BJ (cell line): ENCODE measurements at regions not wholly inside any gene's neighbourhood (a gene's known extent, or its start where the extent isn't known, plus 50 kb on each side); places are given as distances from the start of the nearest gene placed in this dataset.

ENCODE experiments used
- CTCF ChIA-PET: fragments of 350-600 bp; formaldehyde crosslinking; extraction: SDS; loops from one replicate; lab custom pipeline; 2021; ENCODE audit warnings: antibody characterized with exemption, inconsistent platforms; lab: Yijun Ruan, JAX
- POLR2A ChIA-PET: fragments of 300-600 bp; sonication (Branson Sonifier 250); formaldehyde crosslinking; extraction: SDS; loops from one replicate; lab custom pipeline; 2021; ENCODE audit warnings: antibody characterized with exemption; lab: Charles Lee
- DNase-seq: peaks from one replicate; pipeline ENCODE4 v3.0.0-alpha.2; 2011; ENCODE audit warnings: low read depth
- H3K27me3 ChIP-seq: 2 replicates; pipeline ENCODE4 v1.6.0; 2011; ENCODE audit warnings: low read length; ENCODE audit not compliant: control insufficient read depth, insufficient read depth
- H3K36me3 ChIP-seq: 2 replicates; pipeline ENCODE4 v1.5.1; 2011; ENCODE audit warnings: low read length; ENCODE audit not compliant: control insufficient read depth, insufficient read depth
- H3K4me3 ChIP-seq: 2 replicates; pipeline ENCODE4 v1.5.1; 2011; ENCODE audit warnings: low read depth, mild to moderate bottlenecking, control low read depth, low read length
- CTCF ChIP-seq: IDR thresholded peaks from 2 replicates; pipeline ENCODE4 v1.5.1; 2011; ENCODE audit warnings: low read depth, mild to moderate bottlenecking, control low read depth, inconsistent platforms, low read length, moderate library complexity; ENCODE audit not compliant: insufficient read depth

GRCh38 chr10:33533612-33534011, 199.1 kb upstream of the NRP1 start:
- ChIA-PET CTCF (no interaction called here), POLR2A (no interaction called here)
- no peak overlapping the region for H3K4me3 ChIP-seq
- no peaks in the 10 kb centered on the region for H3K27me3 ChIP-seq
- no peak for DNase-seq
- TF ChIP-seq CTCF = no peak
- H3K36me3 ChIP-seq = no peaks in the 10 kb centered on the region

- ChIA-PET POLR2A (no interaction called here), CTCF (no interaction called here)
- TF ChIP-seq CTCF = no peak
These were observed 198.4 kb upstream of the NRP1 start for GRCh38 chr10:33532901-33533300.

GRCh38 chr10:33529234-33529633, 194.8 kb upstream of the NRP1 start:
- Histone ChIP-seq H3K4me3 (no peak overlapping the region), H3K36me3 (no peaks in the 10 kb centered on the region), H3K27me3 (no peaks in the 10 kb centered on the region)
- CTCF ChIA-PET = no interaction called here
- no peak for TF ChIP-seq CTCF
- DNase-seq = no peak
- POLR2A ChIA-PET = no interaction called here

More at GRCh38 chr10:33532901-33533300, 198.4 kb upstream of the NRP1 start:
- no peak for DNase-seq
- no peaks in the 10 kb centered on the region for H3K36me3 ChIP-seq
- H3K4me3 ChIP-seq = no peak overlapping the region
- H3K27me3 ChIP-seq = no peaks in the 10 kb centered on the region

- H3K4me3 ChIP-seq = no peak overlapping the region
- DNase-seq = no peak
- H3K27me3 ChIP-seq = no peaks in the 10 kb centered on the region
- H3K36me3 ChIP-seq = no peaks in the 10 kb centered on the region
- ChIA-PET POLR2A (no interaction called here), CTCF (interaction anchor here (1.0 to 1.7 kb wide), 2 partner anchors 10 to 237 kb away, joined by 4 to 5 read pairs; no protein-coding TSS in a partner anchor)
- TF ChIP-seq CTCF = no peak
These were observed 190.5 kb upstream of the NRP1 start for GRCh38 chr10:33524966-33525365.

- POLR2A ChIA-PET = no interaction called here
- no peak for TF ChIP-seq CTCF
- DNase-seq = no peak
- Histone ChIP-seq H3K36me3 (no peaks in the 10 kb centered on the region), H3K4me3 (no peak overlapping the region), H3K27me3 (no peaks in the 10 kb centered on the region)
- CTCF ChIA-PET = interaction anchor here (0.6 to 1.7 kb wide), 4 partner anchors 10 to 335 kb away, joined by 3 to 5 read pairs (median 4); no protein-coding TSS in a partner anchor
These were observed 189.6 kb upstream of the NRP1 start for GRCh38 chr10:33524041-33524440.
